SK-N-SH treated with all-trans-retinoic acid at 6 μM for 48 hours (cell line): ENCODE measurements at regions not wholly inside any gene's neighbourhood (a gene's known extent, or its start where the extent isn't known, plus 50 kb on each side); places are given as distances from the start of the nearest gene placed in this dataset.

Source experiments
- ATAC-seq: fragments of 200-7000 bp; cut with Tn5 transposase; 3 replicates; pipeline ENCODE4 v1.9.1; 2020; ENCODE audit warnings: mild to moderate bottlenecking, moderate library complexity
- ARNTL ChIP-seq: fragments of 450-650 bp; formaldehyde crosslinking; IDR thresholded peaks from 2 replicates; pipeline ENCODE4 v1.5.0; 2020; ENCODE audit warnings: low read depth, mild to moderate bottlenecking, moderate library complexity, borderline replicate concordance
- BACH2 ChIP-seq: fragments of 250-450 bp; sonication (Bioruptor Pico); IDR thresholded peaks from 2 replicates; pipeline ENCODE4 v1.9.0; 2021; ENCODE audit warnings: mild to moderate bottlenecking, borderline replicate concordance
- CSDC2 ChIP-seq: fragments of 250-450 bp; sonication (Bioruptor Pico); IDR thresholded peaks from 2 replicates; pipeline ENCODE4 v1.5.0; 2020; ENCODE audit warnings: mild to moderate bottlenecking, moderate library complexity
- ESRRG ChIP-seq: fragments of 250-450 bp; sonication (Bioruptor Pico); IDR thresholded peaks from 2 replicates; pipeline ENCODE4 v1.6.1; 2021; ENCODE audit warnings: mild to moderate bottlenecking
- GLIS3 ChIP-seq: fragments of 250-450 bp; sonication (Bioruptor Pico); IDR thresholded peaks from 2 replicates; pipeline ENCODE4 v1.5.0; 2020; ENCODE audit warnings: mild to moderate bottlenecking, moderate library complexity
- ISL1 ChIP-seq: fragments of 250-450 bp; sonication (Bioruptor Pico); IDR thresholded peaks from 2 replicates; pipeline ENCODE4 v2.1.2; 2022; ENCODE audit warnings: mild to moderate bottlenecking, moderate library complexity
- OSR1 ChIP-seq: fragments of 250-450 bp; sonication (Bioruptor Pico); IDR thresholded peaks from 2 replicates; pipeline ENCODE4 v1.8.0; 2022; ENCODE audit warnings: moderate library complexity, mild to moderate bottlenecking, inconsistent platforms
- RARB ChIP-seq: fragments of 250-450 bp; sonication (Bioruptor Pico); IDR thresholded peaks from 2 replicates; pipeline ENCODE4 v1.8.0; 2021; ENCODE audit warnings: mild to moderate bottlenecking, moderate library complexity
- SNAI2 ChIP-seq: fragments of 250-450 bp; sonication (Bioruptor Pico); IDR thresholded peaks from 2 replicates; pipeline ENCODE4 v1.5.0; 2020; ENCODE audit warnings: mild to moderate bottlenecking, moderate library complexity
- TCF4 ChIP-seq: fragments of 250-450 bp; sonication (Bioruptor Pico); IDR thresholded peaks from 2 replicates; pipeline ENCODE4 v1.8.0; 2021; ENCODE audit warnings: mild to moderate bottlenecking, moderate library complexity, borderline replicate concordance
- TOX ChIP-seq: fragments of 250-450 bp; sonication (Bioruptor Pico); IDR thresholded peaks from 2 replicates; pipeline ENCODE4 v1.8.0; 2021; ENCODE audit warnings: mild to moderate bottlenecking, moderate library complexity, borderline replicate concordance
- ZC3H10 ChIP-seq: fragments of 250-450 bp; sonication (Bioruptor Pico); IDR thresholded peaks from 2 replicates; pipeline ENCODE4 v1.5.1; 2021; ENCODE audit warnings: mild to moderate bottlenecking, moderate library complexity
- ZFP3 ChIP-seq: fragments of 250-450 bp; sonication (Bioruptor Pico); IDR thresholded peaks from 2 replicates; pipeline ENCODE4 v1.5.0; 2020; ENCODE audit warnings: mild to moderate bottlenecking, moderate library complexity
- ZFP30 ChIP-seq: fragments of 450-650 bp; formaldehyde crosslinking; IDR thresholded peaks from 2 replicates; pipeline ENCODE4 v1.5.0; 2022; ENCODE audit warnings: mild to moderate bottlenecking, moderate library complexity
- ZNF565 ChIP-seq: fragments of 450-650 bp; formaldehyde crosslinking; conservative IDR thresholded peaks from 2 replicates; pipeline ENCODE4 v1.5.0; 2020; ENCODE audit warnings: low read depth, mild to moderate bottlenecking, moderate library complexity
- ZNF70 ChIP-seq: fragments of 450-650 bp; formaldehyde crosslinking; IDR thresholded peaks from 2 replicates; pipeline ENCODE4 v1.5.0; 2020; ENCODE audit warnings: mild to moderate bottlenecking, moderate library complexity
- ZNF8 ChIP-seq: fragments of 450-650 bp; formaldehyde crosslinking; IDR thresholded peaks from 2 replicates; pipeline ENCODE4 v1.5.0; 2020; ENCODE audit warnings: mild to moderate bottlenecking, moderate library complexity
- TF ChIP-seq, protein P1 (sequence below): fragments of 250-450 bp; sonication (Bioruptor Pico); IDR thresholded peaks from 2 replicates; pipeline ENCODE4 v1.5.0; 2020; ENCODE audit warnings: mild to moderate bottlenecking, moderate library complexity
- TF ChIP-seq, protein P2 (sequence below): fragments of 250-450 bp; sonication (Bioruptor Pico); IDR thresholded peaks from 2 replicates; pipeline ENCODE4 v1.8.0; 2020; ENCODE audit warnings: mild to moderate bottlenecking, moderate library complexity, borderline replicate concordance
- TF ChIP-seq, protein P3 (sequence below): fragments of 250-450 bp; sonication (Bioruptor Pico); IDR thresholded peaks from 2 replicates; pipeline ENCODE4 v1.8.0; 2021; ENCODE audit warnings: low read depth, mild to moderate bottlenecking, moderate library complexity, borderline replicate concordance
- TF ChIP-seq, protein P4 (sequence below): fragments of 250-450 bp; sonication (Bioruptor Pico); IDR thresholded peaks from 2 replicates; pipeline ENCODE4 v1.5.1; 2021; ENCODE audit warnings: mild to moderate bottlenecking, moderate library complexity
- TF ChIP-seq, protein P5 (sequence below): fragments of 250-450 bp; sonication (Bioruptor Pico); IDR thresholded peaks from 2 replicates; pipeline ENCODE4 v1.5.1; 2020; ENCODE audit warnings: low read depth, mild to moderate bottlenecking, moderate library complexity

DNA sequence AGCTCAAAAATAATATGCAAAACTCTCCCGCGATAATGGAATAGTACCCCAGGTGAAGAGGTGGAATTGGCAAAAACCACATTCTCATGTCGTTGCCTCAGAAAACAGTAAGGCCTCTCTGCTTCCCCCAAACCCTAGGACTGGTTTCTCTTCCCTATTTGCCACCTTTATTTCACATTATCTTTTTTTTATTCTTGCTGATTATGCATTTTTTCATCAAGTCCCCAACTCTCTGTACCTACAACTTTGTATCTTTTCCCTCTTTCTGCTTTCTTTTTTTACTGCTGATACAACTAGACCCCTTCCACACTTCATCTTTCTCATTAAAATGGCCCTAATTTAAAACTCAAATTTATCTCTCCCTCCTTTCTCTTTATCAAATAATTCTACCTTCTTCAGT lies 1472.2 kb downstream of the SUCLG1 start:
- no peak for ATAC-seq
- no peak for TF ChIP-seq ZFP30 (CRISPR knock-in tag)
- no peak for TF ChIP-seq CSDC2 (CRISPR knock-in tag)
- TF ChIP-seq TOX (CRISPR knock-in tag) = no peak
- TF ChIP-seq ZNF8 = no peak
- TF ChIP-seq BACH2 = no peak
- no peak for TF ChIP-seq OSR1
- TF ChIP-seq ARNTL (CRISPR knock-in tag) = no peak
- TF ChIP-seq ZNF565 (CRISPR knock-in tag) = no peak
- TF ChIP-seq, protein P1, sequence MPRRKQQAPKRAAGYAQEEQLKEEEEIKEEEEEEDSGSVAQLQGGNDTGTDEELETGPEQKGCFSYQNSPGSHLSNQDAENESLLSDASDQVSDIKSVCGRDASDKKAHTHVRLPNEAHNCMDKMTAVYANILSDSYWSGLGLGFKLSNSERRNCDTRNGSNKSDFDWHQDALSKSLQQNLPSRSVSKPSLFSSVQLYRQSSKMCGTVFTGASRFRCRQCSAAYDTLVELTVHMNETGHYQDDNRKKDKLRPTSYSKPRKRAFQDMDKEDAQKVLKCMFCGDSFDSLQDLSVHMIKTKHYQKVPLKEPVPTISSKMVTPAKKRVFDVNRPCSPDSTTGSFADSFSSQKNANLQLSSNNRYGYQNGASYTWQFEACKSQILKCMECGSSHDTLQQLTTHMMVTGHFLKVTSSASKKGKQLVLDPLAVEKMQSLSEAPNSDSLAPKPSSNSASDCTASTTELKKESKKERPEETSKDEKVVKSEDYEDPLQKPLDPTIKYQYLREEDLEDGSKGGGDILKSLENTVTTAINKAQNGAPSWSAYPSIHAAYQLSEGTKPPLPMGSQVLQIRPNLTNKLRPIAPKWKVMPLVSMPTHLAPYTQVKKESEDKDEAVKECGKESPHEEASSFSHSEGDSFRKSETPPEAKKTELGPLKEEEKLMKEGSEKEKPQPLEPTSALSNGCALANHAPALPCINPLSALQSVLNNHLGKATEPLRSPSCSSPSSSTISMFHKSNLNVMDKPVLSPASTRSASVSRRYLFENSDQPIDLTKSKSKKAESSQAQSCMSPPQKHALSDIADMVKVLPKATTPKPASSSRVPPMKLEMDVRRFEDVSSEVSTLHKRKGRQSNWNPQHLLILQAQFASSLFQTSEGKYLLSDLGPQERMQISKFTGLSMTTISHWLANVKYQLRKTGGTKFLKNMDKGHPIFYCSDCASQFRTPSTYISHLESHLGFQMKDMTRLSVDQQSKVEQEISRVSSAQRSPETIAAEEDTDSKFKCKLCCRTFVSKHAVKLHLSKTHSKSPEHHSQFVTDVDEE (CRISPR knock-in tag) = no peak
- TF ChIP-seq, protein P2, sequence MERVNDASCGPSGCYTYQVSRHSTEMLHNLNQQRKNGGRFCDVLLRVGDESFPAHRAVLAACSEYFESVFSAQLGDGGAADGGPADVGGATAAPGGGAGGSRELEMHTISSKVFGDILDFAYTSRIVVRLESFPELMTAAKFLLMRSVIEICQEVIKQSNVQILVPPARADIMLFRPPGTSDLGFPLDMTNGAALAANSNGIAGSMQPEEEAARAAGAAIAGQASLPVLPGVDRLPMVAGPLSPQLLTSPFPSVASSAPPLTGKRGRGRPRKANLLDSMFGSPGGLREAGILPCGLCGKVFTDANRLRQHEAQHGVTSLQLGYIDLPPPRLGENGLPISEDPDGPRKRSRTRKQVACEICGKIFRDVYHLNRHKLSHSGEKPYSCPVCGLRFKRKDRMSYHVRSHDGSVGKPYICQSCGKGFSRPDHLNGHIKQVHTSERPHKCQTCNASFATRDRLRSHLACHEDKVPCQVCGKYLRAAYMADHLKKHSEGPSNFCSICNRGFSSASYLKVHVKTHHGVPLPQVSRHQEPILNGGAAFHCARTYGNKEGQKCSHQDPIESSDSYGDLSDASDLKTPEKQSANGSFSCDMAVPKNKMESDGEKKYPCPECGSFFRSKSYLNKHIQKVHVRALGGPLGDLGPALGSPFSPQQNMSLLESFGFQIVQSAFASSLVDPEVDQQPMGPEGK (CRISPR knock-in tag) = no peak
- TF ChIP-seq RARB (CRISPR knock-in tag) = no peak
- no peak for TF ChIP-seq TCF4
- TF ChIP-seq, protein P3, sequence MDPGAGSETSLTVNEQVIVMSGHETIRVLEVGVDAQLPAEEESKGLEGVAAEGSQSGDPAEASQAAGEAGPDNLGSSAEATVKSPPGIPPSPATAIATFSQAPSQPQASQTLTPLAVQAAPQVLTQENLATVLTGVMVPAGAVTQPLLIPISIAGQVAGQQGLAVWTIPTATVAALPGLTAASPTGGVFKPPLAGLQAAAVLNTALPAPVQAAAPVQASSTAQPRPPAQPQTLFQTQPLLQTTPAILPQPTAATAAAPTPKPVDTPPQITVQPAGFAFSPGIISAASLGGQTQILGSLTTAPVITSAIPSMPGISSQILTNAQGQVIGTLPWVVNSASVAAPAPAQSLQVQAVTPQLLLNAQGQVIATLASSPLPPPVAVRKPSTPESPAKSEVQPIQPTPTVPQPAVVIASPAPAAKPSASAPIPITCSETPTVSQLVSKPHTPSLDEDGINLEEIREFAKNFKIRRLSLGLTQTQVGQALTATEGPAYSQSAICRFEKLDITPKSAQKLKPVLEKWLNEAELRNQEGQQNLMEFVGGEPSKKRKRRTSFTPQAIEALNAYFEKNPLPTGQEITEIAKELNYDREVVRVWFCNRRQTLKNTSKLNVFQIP = no peak
- TF ChIP-seq ZNF70 (CRISPR knock-in tag) = no peak
- TF ChIP-seq SNAI2 = no peak
- TF ChIP-seq ESRRG (CRISPR knock-in tag) = no peak
- TF ChIP-seq ISL1 (CRISPR knock-in tag) = no peak
- no peak for TF ChIP-seq ZC3H10 (CRISPR knock-in tag)

DNA sequence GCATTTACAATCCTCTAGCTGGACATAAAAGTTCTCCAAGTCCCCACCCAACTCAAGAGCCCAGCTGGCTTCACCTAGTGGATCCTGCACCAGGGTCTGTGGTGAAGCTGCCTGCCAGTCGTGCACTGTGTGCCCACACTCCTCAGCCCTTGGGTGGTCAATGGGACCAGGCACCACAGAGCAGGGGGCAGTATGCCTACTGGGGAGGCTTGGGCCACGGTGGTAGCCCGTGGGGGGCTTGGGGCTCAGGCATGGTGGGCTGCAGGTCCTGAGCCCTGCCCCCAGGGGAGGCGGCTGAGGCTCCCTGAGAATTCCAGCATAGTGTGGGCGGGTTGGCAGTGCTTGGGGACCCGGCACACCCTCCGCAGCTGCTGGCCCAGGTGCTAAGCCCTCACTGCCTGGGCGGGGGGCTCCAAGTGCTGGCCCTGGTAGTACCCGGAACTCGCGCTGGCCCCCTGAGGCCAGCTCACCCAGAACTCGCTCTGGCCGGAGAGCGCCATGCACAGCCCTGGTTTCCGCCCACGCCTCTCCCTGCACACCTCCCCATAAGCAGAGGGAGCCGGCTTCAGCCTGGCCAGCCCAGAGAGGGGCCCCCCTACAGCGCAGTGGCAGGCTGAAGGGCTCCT lies 1473.4 kb downstream of the SUCLG1 start:
- ATAC-seq = no peak
- TF ChIP-seq BACH2 = no peak
- no peak for TF ChIP-seq ZNF8
- no peak for TF ChIP-seq GLIS3
- TF ChIP-seq ESRRG (CRISPR knock-in tag) = no peak
- TF ChIP-seq ZC3H10 (CRISPR knock-in tag) = no peak
- no peak for TF ChIP-seq ZNF70 (CRISPR knock-in tag)
- no peak for TF ChIP-seq CSDC2 (CRISPR knock-in tag)
- TF ChIP-seq, protein P4, sequence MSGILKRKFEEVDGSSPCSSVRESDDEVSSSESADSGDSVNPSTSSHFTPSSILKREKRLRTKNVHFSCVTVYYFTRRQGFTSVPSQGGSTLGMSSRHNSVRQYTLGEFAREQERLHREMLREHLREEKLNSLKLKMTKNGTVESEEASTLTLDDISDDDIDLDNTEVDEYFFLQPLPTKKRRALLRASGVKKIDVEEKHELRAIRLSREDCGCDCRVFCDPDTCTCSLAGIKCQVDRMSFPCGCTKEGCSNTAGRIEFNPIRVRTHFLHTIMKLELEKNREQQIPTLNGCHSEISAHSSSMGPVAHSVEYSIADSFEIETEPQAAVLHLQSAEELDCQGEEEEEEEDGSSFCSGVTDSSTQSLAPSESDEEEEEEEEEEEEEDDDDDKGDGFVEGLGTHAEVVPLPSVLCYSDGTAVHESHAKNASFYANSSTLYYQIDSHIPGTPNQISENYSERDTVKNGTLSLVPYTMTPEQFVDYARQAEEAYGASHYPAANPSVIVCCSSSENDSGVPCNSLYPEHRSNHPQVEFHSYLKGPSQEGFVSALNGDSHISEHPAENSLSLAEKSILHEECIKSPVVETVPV (CRISPR knock-in tag) = no peak
- TF ChIP-seq TOX (CRISPR knock-in tag) = no peak
- no peak for TF ChIP-seq OSR1
- no peak for TF ChIP-seq ISL1 (CRISPR knock-in tag)
- TF ChIP-seq, protein P1 (CRISPR knock-in tag) = no peak
- TF ChIP-seq ZFP3 (CRISPR knock-in tag) = no peak
- TF ChIP-seq, protein P3 = no peak
- TF ChIP-seq, protein P5, sequence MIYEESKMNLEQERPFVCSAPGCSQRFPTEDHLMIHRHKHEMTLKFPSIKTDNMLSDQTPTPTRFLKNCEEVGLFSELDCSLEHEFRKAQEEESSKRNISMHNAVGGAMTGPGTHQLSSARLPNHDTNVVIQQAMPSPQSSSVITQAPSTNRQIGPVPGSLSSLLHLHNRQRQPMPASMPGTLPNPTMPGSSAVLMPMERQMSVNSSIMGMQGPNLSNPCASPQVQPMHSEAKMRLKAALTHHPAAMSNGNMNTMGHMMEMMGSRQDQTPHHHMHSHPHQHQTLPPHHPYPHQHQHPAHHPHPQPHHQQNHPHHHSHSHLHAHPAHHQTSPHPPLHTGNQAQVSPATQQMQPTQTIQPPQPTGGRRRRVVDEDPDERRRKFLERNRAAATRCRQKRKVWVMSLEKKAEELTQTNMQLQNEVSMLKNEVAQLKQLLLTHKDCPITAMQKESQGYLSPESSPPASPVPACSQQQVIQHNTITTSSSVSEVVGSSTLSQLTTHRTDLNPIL (CRISPR knock-in tag) = no peak
- TF ChIP-seq ZNF565 (CRISPR knock-in tag) = no peak
- no peak for TF ChIP-seq ARNTL (CRISPR knock-in tag)
